HG03045 (cell line): ENCODE measurements at regions not wholly inside any gene's neighbourhood (a gene's known extent, or its start where the extent isn't known, plus 50 kb on each side); places are given as distances from the start of the nearest gene placed in this dataset.
"Not testable (repeated sequence)": the region's sequence is repeated elsewhere in the genome, so short reads cannot be mapped to it uniquely, and the experiment has no call there.

Experiments
- ATAC-seq: cut with Tn5 transposase; IDR thresholded peaks from one replicate; pipeline ENCODE4 v1.9.1; 2021; ENCODE audit warnings: mild to moderate bottlenecking, moderate library complexity; ENCODE audit not compliant: unreplicated experiment

DNA sequence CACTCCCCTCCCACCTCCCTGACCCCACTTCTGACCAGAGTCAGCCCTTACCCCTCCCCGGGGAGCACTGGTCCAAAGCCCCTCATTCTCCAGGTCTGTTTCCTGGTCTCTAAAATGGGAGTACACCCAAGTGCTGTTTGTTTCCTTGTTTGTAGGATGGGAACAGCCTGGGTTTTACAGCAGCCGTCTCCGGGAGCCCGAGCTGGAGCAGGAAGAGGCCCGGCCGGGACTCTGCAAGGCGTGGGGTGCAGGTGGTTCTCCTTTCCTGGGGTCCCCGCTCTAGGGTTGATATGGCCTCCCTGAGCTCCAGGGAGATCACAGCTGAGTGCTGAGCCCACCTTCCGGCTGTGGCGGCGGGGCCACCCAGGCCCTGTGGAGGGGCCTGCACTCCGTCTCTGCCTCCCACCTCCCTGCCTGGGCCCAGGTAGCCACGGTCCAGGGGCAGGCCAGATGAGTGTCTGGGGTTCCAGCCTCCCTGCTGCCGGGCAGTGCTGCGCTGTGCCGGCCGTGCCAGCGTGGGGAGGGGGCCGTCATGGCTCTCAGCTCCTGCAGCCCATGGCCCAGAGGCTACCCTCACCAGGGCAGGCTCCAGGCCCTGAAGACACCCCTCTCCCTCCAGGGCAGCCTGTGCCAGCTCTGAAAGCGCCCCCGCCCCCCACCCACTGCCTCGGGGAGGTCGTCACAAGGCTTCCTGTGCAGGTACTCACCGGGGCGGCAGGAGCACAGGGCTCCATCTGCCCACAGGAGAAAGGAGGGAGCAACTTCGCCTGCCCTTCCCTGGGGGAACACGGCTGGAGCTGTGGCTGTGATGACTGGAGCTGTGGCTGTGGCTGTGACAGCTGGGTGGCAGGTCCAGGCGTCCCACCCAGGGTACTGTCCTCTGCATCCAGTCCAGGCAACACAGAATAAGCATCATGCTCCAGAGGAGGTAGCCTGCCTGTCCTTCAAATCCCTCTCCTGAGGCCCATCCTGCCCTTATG, 98.8 kb downstream of the ADRA2C start:
- no peak for ATAC-seq

DNA sequence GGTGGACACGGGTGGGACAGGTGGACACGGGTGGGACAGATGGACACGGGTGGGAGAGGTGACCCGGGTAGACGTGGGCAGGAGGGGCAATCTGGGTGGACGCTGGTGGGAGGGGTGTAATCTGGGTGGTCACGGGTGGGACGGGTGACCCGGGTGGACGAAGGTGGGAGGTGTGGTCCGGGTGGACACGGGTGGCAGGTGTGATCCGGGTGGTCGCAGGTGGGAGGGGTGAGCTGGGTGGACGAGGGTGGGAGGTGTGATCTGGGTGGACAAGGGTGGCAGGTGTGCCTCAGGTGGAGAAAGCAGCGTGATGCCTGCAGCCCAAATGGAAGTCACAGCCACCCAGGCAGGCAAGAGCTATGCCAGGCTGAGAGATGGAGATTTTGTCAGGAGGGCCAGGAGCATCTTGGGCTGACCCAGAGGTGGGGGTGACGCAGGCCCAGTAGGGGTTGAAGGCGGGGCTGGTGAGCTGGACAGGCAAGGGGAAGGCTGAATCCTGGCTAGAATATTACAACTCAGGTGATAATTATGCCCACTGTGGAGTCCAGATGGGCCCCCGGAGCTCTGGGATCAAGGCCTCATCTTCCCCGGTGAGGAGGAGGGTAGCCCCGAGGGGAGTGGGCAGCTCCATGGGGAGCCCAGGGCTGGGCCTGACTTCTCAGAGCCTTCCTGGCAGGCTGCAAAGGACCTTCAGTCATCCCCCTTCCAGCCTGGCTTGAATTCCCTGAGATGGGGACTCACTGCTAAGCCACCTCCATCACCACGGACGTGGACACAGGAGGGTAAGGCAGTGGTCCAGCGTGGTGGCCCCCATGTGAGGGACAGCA, 100.0 kb downstream of the ADRA2C start:
- no peak for ATAC-seq

DNA sequence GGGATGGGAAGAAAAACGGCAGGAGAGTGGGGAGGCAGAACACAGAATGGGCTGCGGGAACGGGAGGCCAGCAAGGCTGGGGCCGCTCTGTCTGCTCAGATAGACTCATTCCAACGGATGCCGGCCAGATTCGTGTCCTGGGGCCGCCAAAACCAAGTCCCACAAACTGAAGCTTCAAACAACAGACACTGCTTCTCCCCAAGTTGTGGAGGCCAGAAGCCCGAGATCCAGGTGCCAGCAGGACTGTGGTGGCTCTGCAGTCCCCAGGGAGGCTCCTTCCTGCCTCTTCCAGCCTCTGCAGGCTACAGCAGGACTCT, 100.6 kb downstream of the ADRA2C start:
- no peak for ATAC-seq

DNA sequence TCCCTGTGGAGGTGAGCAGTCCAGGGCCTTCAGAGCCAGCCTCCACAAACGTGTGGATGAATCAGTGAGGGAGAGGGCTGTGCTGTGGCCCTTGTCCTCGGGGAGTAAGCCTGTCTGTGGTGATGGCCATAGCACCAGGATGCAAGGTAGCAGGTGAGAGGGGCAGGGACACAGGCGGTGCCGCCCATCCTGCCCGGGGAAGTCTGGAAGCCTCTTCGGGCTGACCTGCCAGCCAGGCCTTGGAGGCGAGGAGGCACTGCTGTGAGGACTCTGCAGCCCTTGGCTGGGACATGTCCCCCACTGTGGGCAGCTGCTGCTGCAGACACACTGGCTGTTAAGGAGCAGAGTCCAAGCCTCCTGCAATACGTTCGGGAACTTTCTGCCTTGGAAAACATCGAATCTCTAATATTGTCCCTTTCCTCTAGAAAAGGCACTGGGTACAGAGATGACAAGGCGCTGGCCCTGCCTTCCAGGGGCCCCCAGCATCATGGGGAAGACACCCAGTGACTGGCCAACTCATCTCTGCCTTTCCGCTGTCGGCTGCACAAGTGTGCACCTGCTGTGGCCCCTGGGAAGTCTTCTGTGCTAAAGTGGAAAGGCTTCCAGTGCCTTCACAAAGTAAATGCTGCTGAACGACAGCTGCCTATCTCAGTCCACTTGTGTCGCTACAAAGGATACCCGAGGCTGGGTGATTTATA, 101.4 kb downstream of the ADRA2C start:
- ATAC-seq, result no peak

DNA sequence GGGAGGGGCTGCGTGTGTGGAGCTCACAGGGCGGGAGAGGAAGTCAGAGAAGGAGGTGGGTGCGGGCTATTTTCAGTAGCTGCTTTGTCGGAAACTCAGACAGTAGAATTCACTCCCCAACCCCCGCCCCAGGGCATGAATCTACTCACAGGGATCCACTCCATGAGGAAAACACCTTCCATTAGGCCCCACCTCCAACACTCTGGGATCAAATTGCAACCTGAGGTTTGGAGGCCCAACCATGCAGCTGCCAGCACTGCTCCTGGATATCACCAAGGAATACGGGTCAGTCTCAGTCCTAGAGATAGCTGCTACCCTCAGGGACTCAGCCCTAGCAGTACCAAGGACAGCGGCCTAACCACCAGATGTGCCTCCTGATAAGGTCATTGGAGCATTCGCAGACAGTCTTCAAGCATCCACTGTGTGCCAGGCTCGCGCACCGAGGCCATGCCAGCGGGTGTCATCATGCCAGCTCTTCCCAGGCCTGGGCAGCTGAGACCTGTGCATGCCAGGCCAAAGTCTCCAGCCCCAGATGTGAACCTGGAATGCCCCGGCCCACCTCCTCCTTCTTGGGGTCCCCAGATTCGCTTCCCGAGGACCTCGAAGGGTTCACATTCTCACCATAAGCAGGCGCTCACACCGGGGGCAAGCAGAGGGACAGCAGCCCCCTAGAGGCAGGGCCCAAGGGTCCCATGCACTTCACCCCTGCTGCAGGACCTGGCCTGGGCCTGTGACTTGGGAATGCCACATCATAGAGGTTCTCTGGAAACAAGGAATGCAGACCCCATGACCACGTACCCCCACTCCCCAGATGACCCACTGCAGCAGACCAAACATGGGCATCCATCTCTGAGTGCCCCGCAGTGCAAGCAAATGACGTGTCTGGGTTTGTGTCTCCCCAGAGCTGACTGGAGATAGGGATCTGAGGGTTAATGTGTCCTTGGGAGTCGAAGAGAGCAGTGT, 102.3 kb downstream of the ADRA2C start:
- ATAC-seq, result no peak

DNA sequence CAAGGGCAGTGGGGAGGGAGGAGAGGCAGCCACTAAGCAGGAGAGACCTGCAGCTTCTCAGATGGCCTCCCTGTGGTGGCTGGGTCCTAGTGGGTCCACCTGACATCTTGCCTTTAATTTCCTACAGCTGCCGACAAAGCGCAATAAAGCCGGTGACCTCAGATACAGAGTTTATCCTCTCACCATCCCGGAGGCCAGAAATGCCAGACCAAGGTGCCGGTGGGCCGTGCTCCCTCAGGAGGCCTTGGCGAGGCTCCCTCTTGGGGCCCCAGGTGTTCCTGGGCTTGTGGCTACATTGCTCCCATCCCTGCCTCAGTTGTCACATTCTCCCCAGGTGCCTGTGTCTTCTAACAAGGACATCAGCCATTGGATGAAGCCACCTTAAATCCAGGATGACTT, 103.0 kb downstream of the ADRA2C start:
- ATAC-seq, result no peak

DNA sequence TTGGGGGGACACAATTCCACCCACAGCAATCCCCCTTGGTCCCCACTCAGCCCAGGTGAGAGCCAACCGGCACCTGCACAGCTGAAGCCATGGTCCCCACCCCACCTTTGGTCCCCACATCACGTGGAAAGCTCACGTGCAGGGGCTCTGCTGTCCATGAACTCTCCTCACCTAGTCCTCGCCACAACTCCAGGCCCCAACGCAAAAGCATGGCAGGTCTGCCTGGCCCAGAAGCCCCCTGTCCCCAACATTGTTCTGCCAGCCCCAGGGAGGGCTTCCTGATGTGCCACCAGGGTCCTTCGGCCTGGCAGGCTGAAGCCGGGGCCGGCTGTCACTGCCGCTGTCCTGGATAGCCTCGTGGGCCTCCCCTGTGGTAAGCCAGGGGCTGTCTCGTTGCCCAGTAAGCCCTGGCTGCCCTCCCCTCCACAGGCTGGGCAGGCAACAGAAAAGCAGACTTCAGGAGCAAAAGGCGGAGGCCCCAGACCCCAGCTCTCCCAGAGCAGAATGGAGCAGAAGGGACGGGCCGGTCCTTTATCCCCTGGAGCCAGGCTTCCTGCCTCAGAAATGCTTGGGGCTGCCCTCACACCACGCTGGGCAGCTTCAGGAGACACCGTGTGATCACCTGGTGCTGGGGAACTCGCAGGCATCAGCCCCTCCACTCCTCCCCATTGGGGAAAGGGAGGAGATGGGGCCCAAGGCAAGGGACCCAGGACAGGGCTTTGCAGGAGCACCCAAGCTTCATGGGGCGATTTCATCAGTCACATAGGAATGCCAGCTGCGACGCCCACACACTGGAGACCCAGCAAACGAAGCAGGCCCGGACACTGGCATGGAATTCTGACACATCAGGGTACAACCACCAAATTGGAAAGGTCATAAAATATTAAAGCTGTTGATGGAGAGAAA, 103.7 kb downstream of the ADRA2C start:
- ATAC-seq, result no peak

DNA sequence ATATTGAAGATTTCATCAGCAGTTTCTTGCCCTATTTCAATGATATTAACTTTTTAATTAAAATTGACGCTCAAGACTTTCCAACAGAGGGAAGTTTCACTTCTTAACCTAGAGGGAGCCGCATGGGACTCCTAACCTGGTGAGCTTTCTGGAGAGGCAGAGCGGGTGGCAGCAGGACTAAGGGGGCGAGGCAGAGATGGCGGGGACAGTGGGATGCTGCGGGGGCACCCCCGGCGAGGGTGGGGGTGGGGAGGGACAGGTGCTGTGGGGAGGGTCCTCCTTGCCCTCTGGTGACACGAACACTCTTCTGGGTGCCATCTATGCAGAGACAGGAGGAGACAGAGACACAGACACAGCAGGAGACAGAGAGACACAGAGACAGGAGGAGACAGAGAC, 104.4 kb downstream of the ADRA2C start:
- no peak for ATAC-seq

DNA sequence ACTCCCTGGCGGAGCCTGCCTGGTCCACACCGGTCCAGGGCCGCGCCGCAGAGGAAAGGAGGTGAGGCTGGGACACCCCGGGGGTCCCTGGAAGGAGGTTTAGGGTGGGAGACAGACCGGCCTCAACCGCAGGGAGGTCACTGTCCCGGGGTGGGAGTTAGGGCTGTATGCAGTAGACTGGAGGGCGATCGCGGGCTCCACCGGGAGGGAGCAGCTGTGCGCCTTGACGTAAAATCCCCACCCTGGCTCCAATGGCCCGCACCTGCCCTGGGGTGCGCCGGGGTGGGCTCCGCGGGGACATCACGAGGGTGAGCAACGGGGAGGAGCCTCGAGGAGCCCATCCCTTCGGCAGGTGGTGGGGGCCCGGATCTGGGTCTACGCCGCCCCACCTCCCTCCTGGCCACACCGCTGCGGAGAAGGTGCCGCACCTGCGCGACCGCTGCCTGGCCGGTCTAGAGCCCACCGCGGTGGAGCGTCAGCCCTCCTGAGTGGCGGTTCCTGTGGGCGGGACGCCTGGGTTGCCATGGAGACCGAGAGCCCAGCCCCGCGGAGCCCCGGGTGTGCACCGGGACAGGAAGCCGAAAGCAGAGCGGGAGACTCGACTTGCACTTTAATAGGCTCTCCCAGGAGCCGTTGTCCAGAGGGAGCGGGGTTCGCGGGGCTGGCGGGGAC, 105.1 kb downstream of the ADRA2C start:
- ATAC-seq, result no peak

DNA sequence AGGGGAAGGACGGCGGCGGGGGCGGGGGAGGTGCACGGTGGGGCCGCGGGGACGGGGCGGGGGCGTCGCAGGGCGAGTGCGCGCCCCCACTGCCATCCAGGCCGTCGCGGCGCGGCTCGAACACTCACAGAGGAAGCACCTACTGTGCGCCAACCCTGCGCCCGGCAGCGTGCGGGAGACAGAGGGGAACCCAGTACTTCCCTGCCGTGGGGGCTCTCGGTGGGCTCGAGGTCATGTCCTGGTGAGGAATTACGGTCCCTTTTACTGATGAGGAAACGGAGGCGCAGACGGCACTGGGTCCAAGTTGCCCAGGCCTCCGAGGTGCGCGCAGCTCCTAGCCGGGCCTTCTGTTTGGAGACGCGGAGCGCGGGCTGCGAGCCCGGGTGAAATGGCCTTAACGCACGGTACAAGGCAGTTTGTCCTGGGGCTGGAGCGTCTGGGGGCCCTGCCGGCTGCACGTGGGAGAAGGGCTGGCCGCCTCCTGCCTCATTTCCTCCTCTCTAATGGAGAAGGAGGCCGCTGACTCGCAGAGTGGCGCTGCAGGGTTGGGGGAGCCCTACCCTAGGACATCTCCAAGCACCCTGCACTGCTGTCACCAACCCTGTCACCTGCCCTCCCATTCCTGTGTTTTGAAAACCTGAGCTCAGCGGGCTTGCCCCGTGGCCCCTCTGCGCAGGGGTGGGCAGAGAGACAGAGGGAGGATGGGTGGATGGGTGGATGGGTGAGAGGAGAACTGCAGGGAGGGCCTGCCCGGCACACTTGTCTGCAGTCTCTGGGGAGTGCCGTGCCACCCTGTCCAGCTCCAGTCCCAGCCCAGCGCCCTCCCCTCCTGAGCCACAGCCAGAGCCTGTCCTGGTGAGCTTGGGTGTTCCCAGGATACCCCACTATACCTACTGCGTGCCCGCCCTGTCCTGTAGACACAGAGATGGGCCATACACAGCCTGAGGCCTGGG, 106.0 kb downstream of the ADRA2C start:
- no peak for ATAC-seq

DNA sequence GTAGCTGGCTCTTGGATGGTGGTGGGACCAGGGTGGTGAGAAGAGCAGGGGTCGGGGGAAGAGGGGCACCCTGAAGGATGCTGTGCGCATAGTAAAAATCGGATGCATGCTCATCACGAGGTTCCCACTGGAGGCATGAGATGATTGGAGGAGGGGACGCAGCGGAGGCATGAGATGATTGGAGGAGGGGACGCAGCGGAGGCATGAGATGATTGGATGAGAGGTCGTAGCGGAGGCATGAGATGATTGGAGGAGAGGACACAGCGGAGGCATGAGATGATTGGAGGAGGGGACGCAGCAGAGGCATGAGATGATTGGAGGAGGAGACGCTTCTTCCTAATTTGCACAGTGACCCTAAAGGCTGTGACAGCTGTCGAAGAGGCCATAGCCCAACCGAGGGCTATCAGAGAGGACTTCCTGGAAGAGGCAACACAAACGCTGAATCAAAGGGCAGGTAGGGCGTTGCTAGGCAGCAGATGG, 106.7 kb downstream of the ADRA2C start:
- ATAC-seq, result no peak

DNA sequence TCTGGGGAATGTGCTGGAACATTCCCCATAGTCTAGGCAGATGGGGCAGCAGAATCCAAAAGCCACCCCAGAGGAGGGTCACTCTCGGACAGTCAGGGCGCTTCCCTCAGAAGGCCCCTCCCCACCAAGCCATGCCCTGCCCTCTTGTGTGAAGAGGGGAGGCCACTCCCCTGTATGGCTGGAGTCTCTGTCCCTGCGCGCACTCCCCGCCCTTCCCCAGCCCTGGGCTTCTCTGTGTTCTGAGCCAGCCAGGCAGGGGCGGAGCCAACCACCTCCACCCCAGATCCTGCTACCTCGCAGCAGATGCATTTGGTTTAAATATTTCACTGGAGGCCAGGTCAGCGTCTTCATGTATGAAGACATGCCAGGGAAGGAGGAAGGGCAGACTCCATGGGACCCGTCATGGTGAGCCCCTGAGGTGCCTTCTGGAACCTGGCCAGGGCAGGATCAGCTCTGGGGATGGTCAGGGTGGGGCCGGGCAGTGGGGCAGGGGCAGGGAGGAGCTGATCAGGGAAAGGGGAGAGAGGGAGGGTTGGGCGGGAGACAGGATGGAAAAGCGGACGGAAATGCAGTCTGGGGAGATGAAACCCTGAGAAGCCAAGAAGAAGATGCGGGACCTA, 107.3 kb downstream of the ADRA2C start:
- ATAC-seq, result no peak

DNA sequence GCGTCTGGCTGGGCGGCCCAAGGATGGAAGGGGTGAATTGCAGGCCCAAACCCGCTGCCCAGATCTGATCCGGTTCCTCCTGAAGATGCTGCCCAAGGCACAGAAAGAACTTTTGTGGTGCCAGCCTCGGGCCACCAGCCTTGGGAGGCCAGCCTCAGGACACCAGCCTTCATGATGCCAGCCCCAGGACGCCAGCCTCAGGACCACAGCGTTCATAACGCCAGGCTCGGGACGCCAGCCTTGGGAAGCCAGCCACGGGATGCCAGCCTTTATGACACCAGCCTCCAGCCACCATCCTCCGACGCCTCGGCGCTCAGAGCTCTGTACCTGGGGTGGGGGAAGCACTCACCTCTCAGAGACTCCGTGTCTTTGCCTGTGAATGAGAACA, 107.8 kb downstream of the ADRA2C start:
- no peak for ATAC-seq

DNA sequence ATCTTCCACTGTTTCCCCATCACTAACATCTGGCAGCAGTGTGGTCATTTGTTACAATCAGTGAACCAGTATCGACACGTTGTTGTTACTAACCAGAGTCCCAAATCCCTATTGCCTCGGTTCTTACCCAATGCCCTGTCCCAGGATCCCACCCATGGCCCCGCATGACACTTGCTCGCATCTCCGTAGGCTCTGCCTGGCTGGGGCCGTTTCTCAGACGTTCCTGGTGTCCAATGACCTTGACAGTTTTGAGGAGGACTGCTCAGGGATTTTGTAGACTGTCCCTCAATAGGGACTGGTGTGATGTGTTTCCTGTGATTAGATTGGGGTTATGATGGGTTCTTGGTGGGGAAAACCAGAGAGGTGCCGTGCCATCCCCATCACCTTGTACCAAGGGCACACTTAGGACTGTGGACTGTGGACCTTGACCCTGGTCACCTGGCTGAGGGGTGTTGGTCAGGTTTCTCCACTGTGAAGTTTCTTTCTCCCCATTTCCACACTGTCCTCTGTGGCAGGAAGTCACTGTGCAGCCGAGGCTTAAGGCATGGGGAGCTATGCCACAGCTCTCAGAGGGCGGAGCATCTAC, 108.4 kb downstream of the ADRA2C start:
- ATAC-seq, result no peak

DNA sequence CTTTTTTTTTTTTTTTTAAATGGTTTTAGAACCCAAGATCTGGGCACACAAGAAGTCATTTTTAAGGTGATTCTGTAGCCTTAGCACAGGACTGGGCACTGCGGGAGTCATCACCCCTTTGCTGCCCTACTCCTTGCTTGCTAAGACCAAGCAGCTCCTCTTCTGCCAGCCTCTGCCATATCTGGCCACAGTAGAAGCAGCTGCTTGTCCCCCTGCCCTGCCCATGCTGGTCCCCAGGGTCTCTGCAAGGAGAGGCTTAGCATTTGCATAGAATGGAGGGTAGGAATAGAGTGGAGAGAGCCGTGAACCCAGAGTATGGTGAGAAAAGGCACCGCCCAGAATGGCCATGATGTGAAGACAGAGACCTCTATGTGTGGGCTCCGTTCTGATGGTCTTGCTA, 109.3 kb downstream of the ADRA2C start:
- no peak for ATAC-seq

DNA sequence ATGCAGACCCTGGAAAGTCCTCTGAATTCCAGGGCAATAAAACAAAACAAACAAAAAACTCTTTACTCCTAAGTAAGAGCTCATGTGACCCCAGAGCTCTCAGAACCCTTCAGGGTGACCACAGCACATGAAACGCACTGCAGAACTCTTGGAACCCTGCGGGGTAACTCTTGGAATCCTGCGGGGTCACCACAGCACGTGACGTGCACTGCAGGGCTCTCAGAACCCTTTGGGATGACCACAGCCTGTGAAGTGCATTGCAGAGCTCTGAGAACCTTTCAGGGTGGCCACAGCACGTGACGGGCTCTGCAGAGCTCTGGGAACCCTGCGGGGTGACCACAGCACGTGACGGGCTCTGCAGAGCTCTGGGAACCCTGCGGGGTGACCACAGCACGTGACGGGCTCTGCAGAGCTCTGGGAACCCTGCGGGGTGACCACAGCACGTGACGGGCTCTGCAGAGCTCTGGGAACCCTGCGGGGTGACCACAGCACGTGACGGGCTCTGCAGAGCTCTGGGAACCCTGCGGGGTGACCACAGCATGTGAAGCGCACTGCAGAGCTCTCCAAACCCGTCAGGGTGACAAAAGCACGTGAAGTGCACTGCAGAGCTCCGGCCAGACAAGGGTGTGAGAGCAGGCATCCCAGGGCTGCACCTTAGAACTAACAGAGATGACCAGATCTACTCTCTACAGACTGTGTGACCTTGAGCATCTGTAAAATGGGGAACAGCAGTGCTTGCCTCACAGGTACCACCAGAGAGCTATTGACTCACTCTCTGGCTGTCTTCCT, 110.1 kb downstream of the ADRA2C start:
- ATAC-seq, result not testable (repeated sequence)
